ENCODE measurements at regions not wholly inside any gene's neighbourhood (a gene's known extent, or its start where the extent isn't known, plus 50 kb on each side); places are given as distances from the start of the nearest gene placed in this dataset.

DNA sequence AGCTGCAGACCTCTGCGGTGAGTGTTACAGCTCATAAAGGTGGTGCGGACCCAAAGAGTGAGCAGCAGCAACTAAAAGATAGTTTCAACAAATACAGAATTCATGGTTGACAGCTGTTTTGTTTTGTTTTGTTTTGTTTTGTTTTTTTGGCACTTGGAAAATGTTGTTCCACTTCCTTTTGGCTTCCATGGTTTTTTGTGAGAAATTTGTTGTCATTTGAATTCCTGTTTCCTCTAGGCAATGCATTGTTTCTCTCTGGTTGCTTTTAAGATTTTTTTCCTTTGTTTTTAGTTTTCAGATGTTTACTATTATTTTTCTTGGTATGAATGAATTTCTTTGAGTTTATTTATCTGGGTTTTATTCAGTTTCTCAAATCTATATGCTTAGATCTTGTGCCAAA lies 229.4 kb downstream of the MID1IP1 start:
- TF ChIP-seq, protein P1, sequence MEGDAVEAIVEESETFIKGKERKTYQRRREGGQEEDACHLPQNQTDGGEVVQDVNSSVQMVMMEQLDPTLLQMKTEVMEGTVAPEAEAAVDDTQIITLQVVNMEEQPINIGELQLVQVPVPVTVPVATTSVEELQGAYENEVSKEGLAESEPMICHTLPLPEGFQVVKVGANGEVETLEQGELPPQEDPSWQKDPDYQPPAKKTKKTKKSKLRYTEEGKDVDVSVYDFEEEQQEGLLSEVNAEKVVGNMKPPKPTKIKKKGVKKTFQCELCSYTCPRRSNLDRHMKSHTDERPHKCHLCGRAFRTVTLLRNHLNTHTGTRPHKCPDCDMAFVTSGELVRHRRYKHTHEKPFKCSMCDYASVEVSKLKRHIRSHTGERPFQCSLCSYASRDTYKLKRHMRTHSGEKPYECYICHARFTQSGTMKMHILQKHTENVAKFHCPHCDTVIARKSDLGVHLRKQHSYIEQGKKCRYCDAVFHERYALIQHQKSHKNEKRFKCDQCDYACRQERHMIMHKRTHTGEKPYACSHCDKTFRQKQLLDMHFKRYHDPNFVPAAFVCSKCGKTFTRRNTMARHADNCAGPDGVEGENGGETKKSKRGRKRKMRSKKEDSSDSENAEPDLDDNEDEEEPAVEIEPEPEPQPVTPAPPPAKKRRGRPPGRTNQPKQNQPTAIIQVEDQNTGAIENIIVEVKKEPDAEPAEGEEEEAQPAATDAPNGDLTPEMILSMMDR (IDR thresholded peaks at IDR 0.05; ENCODE audit: low read depth, low read length): no peak
- TF ChIP-seq EZH2phosphoT487 (IDR thresholded peaks at IDR 0.05; ENCODE audit: low read depth): no peak

All from OCI-LY3 (cell line).